Esophagus mucosa (tissue), 1 donor: ENCODE measurements at regions not wholly inside any gene's neighbourhood (a gene's known extent, or its start where the extent isn't known, plus 50 kb on each side); places are given as distances from the start of the nearest gene placed in this dataset.
A peak's percentile ranks its signal among the peaks of the same experiment; 100 is the strongest.
"Not testable (repeated sequence)": the region's sequence is repeated elsewhere in the genome, so short reads cannot be mapped to it uniquely, and the experiment has no call there.

Source experiments
- ATAC-seq: fragments of 200-7000 bp; cut with Tn5 transposase; one replicate; pipeline ENCODE4 v1.9.1; 2020
- donor health status: DM: yes; HTN: yes; CAD: no.

DNA sequence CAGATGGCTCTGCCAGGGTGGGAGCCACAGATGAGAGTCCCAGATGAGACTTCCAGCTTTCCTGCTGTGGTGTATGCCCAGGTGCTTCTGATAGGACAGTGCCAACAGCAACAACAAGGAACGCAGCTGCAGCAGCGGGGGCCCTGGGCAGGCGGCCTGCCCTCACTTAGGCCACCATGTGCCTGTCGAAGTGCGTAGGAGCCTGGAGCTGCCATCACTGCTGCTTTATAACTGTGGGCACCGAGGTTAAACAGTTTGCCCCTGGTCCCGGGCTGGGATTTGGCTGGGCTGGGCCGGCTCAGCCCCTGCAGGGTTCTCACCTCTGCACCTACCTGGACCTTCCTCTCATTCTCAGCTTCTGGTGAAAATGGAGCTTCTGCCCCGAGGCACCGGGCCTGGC lies 54.4 kb upstream of the LRPAP1 start:
- not testable (repeated sequence) for ATAC-seq

DNA sequence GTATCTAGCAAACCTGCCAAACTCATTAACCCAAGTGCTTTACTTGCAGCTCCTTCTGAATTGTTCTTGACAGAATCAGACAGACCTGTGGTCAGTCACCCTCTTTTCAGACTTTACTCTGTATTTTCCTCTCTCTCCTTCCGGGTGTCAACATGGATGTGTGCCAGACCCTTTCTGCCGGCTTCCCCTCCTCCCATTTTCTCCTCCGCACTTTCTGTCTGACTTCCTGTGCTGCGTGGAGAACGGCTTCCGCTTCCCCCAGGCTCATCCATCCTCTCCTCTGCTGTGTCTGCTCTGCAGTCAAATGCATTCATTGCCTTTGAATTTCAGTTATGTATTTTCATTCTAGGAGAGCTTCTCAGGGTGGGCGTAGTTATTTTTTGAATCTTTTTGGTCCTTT lies 53.3 kb upstream of the LRPAP1 start:
- not testable (repeated sequence) for ATAC-seq

DNA sequence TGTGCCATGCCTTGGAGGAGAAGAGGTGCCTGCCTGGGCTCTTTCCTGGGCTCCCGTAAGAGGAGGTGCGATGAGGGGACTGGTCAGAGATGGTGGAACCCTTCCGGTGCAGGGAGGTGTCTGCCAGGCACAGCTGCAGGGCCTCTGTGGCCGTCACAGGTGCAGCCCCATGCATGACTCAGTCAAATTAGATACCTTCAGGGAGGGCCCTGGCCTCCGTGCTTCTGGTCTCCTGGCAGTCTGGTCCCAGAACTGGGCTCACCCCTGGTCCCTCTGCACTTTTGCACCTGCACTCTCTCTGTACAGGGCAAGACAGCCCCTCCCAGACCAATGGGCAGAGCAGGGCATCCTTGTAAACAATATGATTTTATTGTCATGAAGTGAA lies 49.9 kb upstream of the LRPAP1 start:
- peak; percentile 11 for ATAC-seq
